ENCODE measurements at regions not wholly inside any gene's neighbourhood (a gene's known extent, or its start where the extent isn't known, plus 50 kb on each side); places are given as distances from the start of the nearest gene placed in this dataset.
A peak's percentile ranks its signal among the peaks of the same experiment; 100 is the strongest.
"Not testable (repeated sequence)": the region's sequence is repeated elsewhere in the genome, so short reads cannot be mapped to it uniquely, and the experiment has no call there.

DNA sequence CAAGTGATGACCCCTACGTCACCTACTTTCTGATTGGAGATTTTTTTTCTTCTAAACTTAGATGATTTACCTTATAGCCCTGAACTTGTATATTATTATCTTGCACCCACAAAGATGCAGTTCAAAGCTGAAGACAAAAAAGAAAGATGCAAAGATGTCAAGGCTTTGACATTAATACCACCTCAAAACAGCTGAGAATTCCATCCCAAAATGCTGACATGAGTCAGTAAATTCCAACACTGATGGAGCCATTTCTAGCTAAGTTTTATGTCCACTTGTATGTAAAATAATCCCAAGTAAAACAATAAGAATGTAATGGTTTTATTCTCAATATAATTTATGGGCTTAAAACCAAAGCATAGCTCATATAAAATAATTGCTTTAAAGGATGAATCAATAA is 91.5 kb upstream of the CDH9 start:
- Histone ChIP-seq H3K4me3 (ENCODE audit: low read depth, low read length) (no peak overlapping the region), H3K36me3 (ENCODE audit: control insufficient read depth, insufficient read depth, low read length) (no peaks in the 10 kb centered on the region), H3K27me3 (ENCODE audit: control insufficient read depth, insufficient read depth, low read length) (no peaks in the 10 kb centered on the region)
- FAIRE-seq = no peak
- DNase-seq (ENCODE audit: low read depth) = no peak
- TF ChIP-seq, protein P1, sequence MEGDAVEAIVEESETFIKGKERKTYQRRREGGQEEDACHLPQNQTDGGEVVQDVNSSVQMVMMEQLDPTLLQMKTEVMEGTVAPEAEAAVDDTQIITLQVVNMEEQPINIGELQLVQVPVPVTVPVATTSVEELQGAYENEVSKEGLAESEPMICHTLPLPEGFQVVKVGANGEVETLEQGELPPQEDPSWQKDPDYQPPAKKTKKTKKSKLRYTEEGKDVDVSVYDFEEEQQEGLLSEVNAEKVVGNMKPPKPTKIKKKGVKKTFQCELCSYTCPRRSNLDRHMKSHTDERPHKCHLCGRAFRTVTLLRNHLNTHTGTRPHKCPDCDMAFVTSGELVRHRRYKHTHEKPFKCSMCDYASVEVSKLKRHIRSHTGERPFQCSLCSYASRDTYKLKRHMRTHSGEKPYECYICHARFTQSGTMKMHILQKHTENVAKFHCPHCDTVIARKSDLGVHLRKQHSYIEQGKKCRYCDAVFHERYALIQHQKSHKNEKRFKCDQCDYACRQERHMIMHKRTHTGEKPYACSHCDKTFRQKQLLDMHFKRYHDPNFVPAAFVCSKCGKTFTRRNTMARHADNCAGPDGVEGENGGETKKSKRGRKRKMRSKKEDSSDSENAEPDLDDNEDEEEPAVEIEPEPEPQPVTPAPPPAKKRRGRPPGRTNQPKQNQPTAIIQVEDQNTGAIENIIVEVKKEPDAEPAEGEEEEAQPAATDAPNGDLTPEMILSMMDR (IDR thresholded peaks at IDR 0.05; ENCODE audit: insufficient read depth, low read length, severe bottlenecking) = no peak

DNA sequence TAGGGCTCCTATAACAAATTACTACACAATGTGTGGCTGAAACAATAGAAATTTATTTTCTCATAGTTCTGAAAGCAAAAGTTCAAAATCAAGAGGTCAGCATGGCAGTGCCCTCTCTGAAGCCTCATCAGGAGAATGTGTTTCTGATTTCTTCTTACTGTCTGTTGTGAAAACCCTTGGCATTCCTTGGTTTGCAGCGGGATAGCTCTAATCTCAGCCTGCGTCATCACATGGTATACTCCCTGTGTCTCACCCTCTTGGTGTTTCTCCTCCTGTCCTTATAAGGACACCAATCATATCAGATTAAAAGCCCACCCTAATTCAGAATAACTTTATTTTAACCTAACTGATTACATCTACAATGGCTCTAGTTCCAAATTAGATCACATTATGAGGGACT is 87.5 kb upstream of the CDH9 start:
- no peak for FAIRE-seq
- H3K27me3 ChIP-seq (ENCODE audit: control insufficient read depth, insufficient read depth, low read length) = no peaks in the 10 kb centered on the region

GRCh38 chr5:27124590-27124989 is 86.2 kb upstream of the CDH9 start:
- Histone ChIP-seq H3K4me3 (ENCODE audit: low read depth, low read length) (no peak overlapping the region), H3K36me3 (ENCODE audit: control insufficient read depth, insufficient read depth, low read length) (no peaks in the 10 kb centered on the region), H3K27me3 (ENCODE audit: control insufficient read depth, insufficient read depth, low read length) (no peaks in the 10 kb centered on the region)
- TF ChIP-seq, protein P1 (IDR thresholded peaks at IDR 0.05; ENCODE audit: insufficient read depth, low read length, severe bottlenecking) = peak; percentile 40
- FAIRE-seq = no peak
- peak; percentile 10 for DNase-seq (ENCODE audit: low read depth)

More for the DNA sequence above, 87.5 kb upstream of the CDH9 start:
- Histone ChIP-seq H3K36me3 (ENCODE audit: control insufficient read depth, insufficient read depth, low read length) (no peaks in the 10 kb centered on the region), H3K4me3 (ENCODE audit: low read depth, low read length) (no peak overlapping the region)
- DNase-seq (ENCODE audit: low read depth) = no peak
- TF ChIP-seq, protein P1 (IDR thresholded peaks at IDR 0.05; ENCODE audit: insufficient read depth, low read length, severe bottlenecking) = no peak

- not testable (repeated sequence) for H3K36me3 ChIP-seq (ENCODE audit: control insufficient read depth, insufficient read depth, low read length); DNase-seq (ENCODE audit: low read depth); FAIRE-seq; H3K27me3 ChIP-seq (ENCODE audit: control insufficient read depth, insufficient read depth, low read length); H3K4me3 ChIP-seq (ENCODE audit: low read depth, low read length)
Measured at GRCh38 chr5:27119736-27120321, 81.4 kb upstream of the CDH9 start.

GRCh38 chr5:27103486-27103885 is 65.1 kb upstream of the CDH9 start:
- no peak overlapping the region for H3K4me3 ChIP-seq (ENCODE audit: low read depth, low read length)
- TF ChIP-seq, protein P1 (IDR thresholded peaks at IDR 0.05; ENCODE audit: insufficient read depth, low read length, severe bottlenecking) = no peak
- H3K27me3 ChIP-seq (ENCODE audit: control insufficient read depth, insufficient read depth, low read length) = no peaks in the 10 kb centered on the region
- FAIRE-seq (no peak), DNase-seq (ENCODE audit: low read depth) (no peak)
- no peaks in the 10 kb centered on the region for H3K36me3 ChIP-seq (ENCODE audit: control insufficient read depth, insufficient read depth, low read length)

GRCh38 chr5:27095761-27096160 is 57.4 kb upstream of the CDH9 start:
- not testable (repeated sequence) for FAIRE-seq; DNase-seq (ENCODE audit: low read depth); H3K4me3 ChIP-seq (ENCODE audit: low read depth, low read length); H3K36me3 ChIP-seq (ENCODE audit: control insufficient read depth, insufficient read depth, low read length); H3K27me3 ChIP-seq (ENCODE audit: control insufficient read depth, insufficient read depth, low read length)

DNA sequence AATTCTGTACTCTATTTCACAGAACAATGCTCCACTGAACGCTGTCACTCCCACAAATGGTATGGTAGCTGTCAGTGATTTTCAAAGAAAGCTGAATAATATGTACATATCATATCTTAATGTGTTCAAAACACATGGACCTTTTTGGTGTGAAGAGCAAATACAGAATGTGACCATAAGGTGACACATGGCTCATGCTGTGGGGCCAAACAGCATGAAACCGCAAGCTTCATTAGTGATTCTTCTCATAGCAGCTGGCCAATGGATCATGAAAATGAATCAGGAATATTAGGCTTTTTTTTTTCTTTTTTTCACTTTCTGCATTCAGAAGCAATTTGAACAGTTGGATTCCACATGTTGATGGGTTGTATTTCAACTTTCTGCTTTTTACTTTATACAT is 54.9 kb upstream of the CDH9 start:
- TF ChIP-seq, protein P1 (IDR thresholded peaks at IDR 0.05; ENCODE audit: insufficient read depth, low read length, severe bottlenecking) = no peak
- Histone ChIP-seq H3K4me3 (ENCODE audit: low read depth, low read length) (no peak overlapping the region), H3K36me3 (ENCODE audit: control insufficient read depth, insufficient read depth, low read length) (no peaks in the 10 kb centered on the region), H3K27me3 (ENCODE audit: control insufficient read depth, insufficient read depth, low read length) (no peaks in the 10 kb centered on the region)
- DNase-seq (ENCODE audit: low read depth) = no peak
- no peak for FAIRE-seq
